Adrenal gland (tissue), 5 donors: ENCODE measurements at regions not wholly inside any gene's neighbourhood (a gene's known extent, or its start where the extent isn't known, plus 50 kb on each side); places are given as distances from the start of the nearest gene placed in this dataset.

Experiments
- CTCF ChIP-seq, 6 experiments: fragments of 450-650 bp in 4 of 6; fragments of 200-600 bp in 2 of 6; sonication (generic) in 1 of 6; IDR thresholded peaks; 1 replicate in 5 of 6; 2 replicates in 1 of 6; pipeline versions ENCODE4 v1.5.1 to v1.8.0; 2016 to 2021; ENCODE audit warnings: antibody characterized with exemption in 6 of 6, mild to moderate bottlenecking in 2 of 6, moderate library complexity in 1 of 6
- POLR2A ChIP-seq, 2 donors: fragments of 450-650 bp; IDR thresholded peaks; one replicate each; pipeline ENCODE4 v1.6.1; 2017; ENCODE audit warnings: antibody characterized with exemption in 2 of 2, mild to moderate bottlenecking in 2 of 2, moderate library complexity in 1 of 2
- donor health status: DM: no; HTN: no; CAD: no.

GRCh38 chr2:48098539-48098938 is 192.2 kb upstream of the FBXO11 start:
- TF ChIP-seq CTCF (IDR thresholded peaks at IDR 0.05) (no peak), POLR2A (IDR thresholded peaks at IDR 0.05) (no peak)
